SHP77 (cell line): ENCODE measurements at regions not wholly inside any gene's neighbourhood (a gene's known extent, or its start where the extent isn't known, plus 50 kb on each side); places are given as distances from the start of the nearest gene placed in this dataset.

Experiments
- DNase-seq, 2 experiments: peaks; one replicate each; lab custom pipeline; 2025; lab: John Stamatoyannopoulos, UW

DNA sequence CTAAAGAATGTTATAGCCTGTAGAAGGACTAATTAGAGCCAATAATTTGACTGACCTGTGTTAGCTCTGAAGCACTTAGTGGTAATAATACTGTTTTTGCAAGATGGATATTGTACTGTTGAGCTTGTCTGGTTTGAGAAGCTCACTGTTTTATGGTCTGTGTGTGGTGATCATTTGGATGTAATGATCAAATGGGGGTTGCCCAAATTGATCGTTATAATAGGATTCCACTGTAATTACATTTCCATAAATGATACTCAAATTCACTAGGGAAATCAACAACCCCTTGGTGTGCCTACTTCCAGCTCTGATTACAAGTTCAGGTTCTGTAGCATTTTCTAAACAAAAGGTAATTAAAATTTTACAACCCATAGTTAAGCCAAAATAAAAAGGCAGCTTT is 971.4 kb downstream of the TTLL7 start:
- DNase-seq, result no peak

- no peak for DNase-seq
These were observed 972.2 kb downstream of the TTLL7 start for GRCh38 chr1:83026745-83027144.

DNA sequence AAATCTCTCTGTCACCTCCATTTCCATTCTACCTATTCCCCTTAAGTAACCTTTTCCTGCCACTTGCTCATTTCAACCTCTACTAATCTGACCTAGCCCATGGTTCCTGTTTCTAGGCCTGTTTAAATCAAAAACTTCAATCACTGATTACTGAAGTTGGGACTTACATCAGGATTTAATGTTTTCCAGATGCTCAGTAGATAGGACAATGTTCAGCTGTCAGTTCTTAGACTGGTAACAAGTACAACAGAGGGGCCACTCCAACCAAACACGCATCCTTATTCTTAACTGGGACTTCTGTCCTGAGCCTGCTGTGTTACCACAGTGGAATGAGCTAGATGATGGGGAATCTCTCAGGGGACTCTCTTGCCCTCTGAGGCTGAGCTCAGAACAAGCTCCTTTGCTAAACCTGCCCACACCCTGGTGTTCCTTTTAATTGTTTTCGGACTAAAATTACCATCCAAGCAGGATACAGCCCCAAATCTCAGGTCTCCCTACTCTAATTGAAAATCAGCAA is 974.6 kb downstream of the TTLL7 start:
- DNase-seq, result no peak

- DNase-seq, result no peak
These were observed 975.7 kb downstream of the TTLL7 start for GRCh38 chr1:83023212-83023611.

DNA sequence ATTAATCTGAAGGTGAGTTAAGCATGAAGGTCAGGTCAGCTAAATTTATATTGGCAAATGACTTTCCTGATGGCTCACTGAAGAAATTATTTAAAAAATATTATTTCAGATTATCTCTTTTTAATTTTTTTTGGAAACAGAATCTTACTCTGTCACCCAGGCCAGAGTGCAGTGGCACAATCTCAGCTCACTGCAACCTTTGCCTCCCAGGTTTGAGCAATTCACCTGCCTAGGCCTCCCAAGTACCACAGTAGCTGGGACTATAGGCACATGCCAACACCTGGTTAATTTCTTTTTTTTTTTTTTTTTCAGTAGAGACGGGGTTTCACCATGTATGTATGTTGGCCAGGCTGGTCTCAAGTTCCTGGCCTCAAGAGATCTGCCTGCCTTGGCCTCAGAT is 976.7 kb downstream of the TTLL7 start:
- DNase-seq, result no peak

DNA sequence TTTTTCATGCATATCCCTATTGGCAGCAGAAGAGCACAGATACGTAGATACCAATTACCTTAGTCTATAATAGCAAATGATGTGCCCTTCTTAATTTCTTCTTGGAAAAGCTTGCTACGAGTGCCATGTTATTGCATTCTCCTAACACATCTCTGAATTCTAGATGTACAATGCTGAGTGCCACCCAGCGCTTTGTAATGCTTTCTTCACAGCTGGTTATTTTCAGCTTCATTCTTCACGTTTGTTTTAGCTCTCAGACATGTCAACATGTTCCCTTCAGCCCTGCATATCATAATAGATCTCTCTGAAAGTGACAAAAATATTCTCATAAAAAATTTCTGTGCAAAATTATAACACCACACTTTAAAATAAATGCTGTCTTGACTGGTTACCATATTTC is 981.2 kb downstream of the TTLL7 start:
- peak; percentile 59 to 65 for DNase-seq

GRCh38 chr1:83017276-83017675 is 981.7 kb downstream of the TTLL7 start:
- DNase-seq, result no peak

DNA sequence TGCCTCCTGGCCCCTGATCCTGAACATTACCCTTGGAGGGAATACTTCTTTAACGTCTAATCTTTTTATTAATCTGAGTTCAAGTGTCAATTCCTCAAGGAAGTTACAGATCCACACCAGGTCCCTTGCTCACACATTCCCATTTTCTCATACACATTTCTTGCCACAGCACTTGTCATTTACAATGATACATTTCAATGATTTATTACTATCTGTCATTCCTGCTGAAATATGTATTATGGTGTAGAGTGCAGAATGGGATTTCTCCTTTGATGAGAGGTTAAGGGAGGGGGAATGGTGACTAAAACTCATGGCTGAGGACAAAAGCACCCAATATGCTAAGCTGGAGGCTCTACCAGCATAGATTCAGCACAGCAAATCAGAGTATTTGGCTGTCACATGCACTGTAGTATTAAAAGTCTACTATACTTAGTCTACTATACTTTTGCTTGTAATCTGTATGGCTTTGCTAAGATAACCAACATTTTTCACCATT is 982.5 kb downstream of the TTLL7 start:
- DNase-seq, result no peak

- DNase-seq, result no peak
These were observed 983.8 kb downstream of the TTLL7 start for GRCh38 chr1:83015163-83015562.

DNA sequence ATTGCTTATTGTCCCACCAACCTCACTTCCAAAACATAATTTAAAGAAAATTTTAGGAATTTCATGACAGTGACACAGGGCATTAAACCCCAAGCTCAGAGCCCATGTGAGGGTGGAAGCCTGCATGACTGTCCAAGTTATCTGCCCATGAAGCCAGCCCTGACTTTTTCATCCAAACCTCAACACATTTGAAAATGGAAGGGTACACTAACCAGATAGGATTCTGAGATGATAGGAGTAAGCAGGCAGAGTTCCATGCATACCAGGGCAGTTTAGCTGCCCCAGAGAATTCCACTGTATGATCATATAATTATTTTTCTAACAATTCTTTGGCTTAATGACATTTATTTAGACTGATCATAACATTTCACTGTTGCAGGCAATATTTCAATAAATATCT is 986.0 kb downstream of the TTLL7 start:
- no peak for DNase-seq

DNA sequence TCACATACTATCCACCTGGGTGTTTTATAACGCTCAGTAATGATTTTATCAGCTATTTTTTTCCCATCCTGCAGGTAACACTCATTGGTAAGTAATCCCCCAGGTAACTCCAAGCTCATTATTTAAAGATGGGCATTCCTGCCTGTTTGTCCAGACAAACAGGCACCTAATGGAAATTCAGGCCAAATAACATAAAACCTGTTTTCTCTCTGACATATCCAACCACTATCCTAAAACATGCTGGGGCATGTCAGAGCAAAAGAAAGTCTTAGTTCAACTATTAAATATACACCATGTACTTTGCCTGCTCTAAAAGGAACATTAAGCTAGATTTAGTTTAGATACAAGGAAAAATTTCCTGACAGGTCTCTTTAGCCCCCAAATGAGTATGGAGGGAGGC is 987.7 kb downstream of the TTLL7 start:
- no peak for DNase-seq

- DNase-seq, result no peak
These were observed 992.7 kb downstream of the TTLL7 start for GRCh38 chr1:83006271-83006670.

DNA sequence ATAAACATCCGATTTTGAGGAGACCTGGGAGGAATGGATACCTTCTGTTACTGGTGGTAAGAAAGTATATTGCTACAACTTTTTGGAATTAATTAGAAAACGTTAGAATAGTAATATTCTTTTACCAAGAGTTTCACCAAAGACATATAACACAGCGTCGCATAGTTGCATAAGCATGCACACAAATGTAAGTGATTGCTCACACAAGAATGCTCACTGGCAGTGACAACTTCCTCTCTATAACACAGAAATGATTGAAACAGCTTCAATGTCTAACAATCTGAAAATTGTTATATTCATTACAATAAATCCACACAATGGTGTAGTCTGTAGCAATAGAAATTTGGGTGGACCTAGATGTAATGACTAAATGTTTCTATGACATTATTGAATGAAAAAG is 998.6 kb downstream of the TTLL7 start:
- no peak for DNase-seq

DNA sequence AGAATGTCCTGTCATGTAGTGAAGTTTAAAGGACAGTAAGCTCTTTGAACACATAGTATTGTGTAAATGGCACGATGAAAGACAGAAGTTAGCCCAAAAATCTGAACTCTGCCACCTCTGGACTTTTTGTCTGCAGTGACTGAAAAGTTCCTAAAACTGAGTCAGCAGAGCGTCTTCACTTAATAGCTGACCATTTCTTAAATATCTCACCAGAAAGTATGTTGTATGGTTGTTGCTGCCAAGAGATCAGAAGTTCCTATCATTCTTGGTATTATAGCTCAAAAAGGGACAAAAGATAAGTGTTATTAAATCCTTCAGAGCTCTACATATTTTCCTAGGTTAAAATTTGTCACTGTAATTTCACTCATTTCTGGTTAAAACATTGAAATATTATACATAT is 1003.0 kb downstream of the TTLL7 start:
- DNase-seq, result no peak

- no peak for DNase-seq
These were observed 1004.2 kb downstream of the TTLL7 start for GRCh38 chr1:82994616-82995263.

- DNase-seq, result no peak
These were observed 1007.4 kb downstream of the TTLL7 start for GRCh38 chr1:82991569-82991968.

- DNase-seq, result peak; percentile 44 to 53
These were observed 1019.2 kb downstream of the TTLL7 start for GRCh38 chr1:82979593-82980236.

DNA sequence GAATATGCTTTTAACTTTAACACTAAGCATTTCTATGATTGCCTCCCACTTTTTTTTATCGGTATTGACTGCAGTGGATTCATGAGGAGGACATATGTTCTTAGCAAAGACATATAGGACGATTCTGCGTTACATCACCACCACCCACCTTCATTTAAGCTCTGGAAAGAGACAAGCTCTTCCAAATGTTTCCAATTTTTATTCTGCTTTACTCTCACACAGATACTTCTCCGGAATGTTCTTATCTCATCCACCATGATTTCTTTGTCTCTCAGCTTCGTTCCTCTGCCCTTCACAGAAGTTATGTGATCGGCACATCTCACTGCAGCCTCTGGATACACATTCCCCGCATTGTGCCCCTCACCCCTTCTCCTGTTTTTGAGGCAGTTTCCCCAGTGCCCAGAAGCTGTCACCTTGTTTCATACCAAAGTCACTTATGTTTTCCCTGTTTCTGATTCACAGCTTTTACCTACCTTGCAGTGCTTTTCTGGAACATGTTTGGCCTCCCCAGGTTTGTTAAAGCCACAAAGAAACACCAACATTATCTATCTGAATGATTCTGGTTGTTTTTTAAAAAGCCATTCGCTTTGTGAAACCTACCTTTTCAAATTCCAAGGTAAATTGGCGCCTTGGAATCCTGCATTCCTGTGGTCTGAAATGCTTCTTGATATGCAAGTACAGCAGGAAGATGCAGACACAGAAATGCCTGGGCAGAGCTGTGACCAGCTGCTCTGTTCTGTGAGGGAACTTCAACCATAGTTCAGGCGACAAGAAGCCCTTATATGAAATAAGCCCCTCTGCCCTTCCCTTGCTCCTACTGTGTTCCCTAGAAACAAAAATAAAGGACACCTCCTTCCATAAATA is 1020.2 kb downstream of the TTLL7 start:
- no peak for DNase-seq

- no peak for DNase-seq
These were observed 1025.9 kb downstream of the TTLL7 start for GRCh38 chr1:82972841-82973553.

- no peak for DNase-seq
These were observed 1029.6 kb downstream of the TTLL7 start for GRCh38 chr1:82969340-82969739.

GRCh38 chr1:82962658-82963057 is 1036.3 kb downstream of the TTLL7 start:
- no peak for DNase-seq

GRCh38 chr1:82950606-82951200 is 1048.2 kb downstream of the TTLL7 start:
- DNase-seq, result no peak
